Stimulated activated memory B cell treated with anti-CD40 and anti-IgM and Interleukin-4, amounts not matched to agents 10 μg/mL and 1 μg/mL and 100 μg/mL, for 72 hours (primary cell): ENCODE measurements at regions not wholly inside any gene's neighbourhood (a gene's known extent, or its start where the extent isn't known, plus 50 kb on each side); places are given as distances from the start of the nearest gene placed in this dataset.

Experiments used
- ATAC-seq: fragments of 150-1000 bp; cut with Tn5 transposase; 2 replicates; pipeline ENCODE4 v1.10.0; 2021
- H3K27ac Mint-ChIP-seq: one replicate; pipeline ENCODE4 v1.8.0; 2022; ENCODE audit warnings: mild to moderate bottlenecking, mixed read lengths
- H3K27me3 Mint-ChIP-seq: one replicate; pipeline ENCODE4 v1.8.0; 2022; ENCODE audit warnings: mixed read lengths
- H3K36me3 Mint-ChIP-seq: one replicate; pipeline ENCODE4 v1.8.0; 2022; ENCODE audit warnings: mixed read lengths
- H3K4me1 Mint-ChIP-seq: one replicate; pipeline ENCODE4 v1.8.0; 2022; ENCODE audit warnings: mixed read lengths
- H3K4me3 Mint-ChIP-seq: one replicate; pipeline ENCODE4 v1.8.0; 2022; ENCODE audit warnings: mild to moderate bottlenecking, moderate library complexity, mixed read lengths
- H3K9me3 Mint-ChIP-seq: one replicate; pipeline ENCODE4 v1.8.0; 2022; ENCODE audit warnings: mixed read lengths

GRCh38 chr4:127138586-127138985 lies 494.2 kb upstream of the INTU start:
- no peak for ATAC-seq
- no peak overlapping the region for H3K4me3 Mint-ChIP-seq
- peaks cover 3% of the 10 kb centered on the region for H3K9me3 Mint-ChIP-seq
- no peaks in the 10 kb centered on the region for H3K36me3 Mint-ChIP-seq
- no peaks in the 10 kb centered on the region for H3K27me3 Mint-ChIP-seq
- no peaks in the 10 kb centered on the region for H3K4me1 Mint-ChIP-seq
- no peak overlapping the region for H3K27ac Mint-ChIP-seq

- Mint-ChIP-seq H3K4me1 (no peaks in the 10 kb centered on the region), H3K4me3 (no peak overlapping the region), H3K27me3 (no peaks in the 10 kb centered on the region), H3K27ac (no peak overlapping the region), H3K9me3 (peaks cover 3% of the 10 kb centered on the region), H3K36me3 (no peaks in the 10 kb centered on the region)
- ATAC-seq, result no peak
Observed at GRCh38 chr4:127139788-127140286, 492.9 kb upstream of the INTU start.

- Mint-ChIP-seq H3K27ac (no peak overlapping the region), H3K27me3 (no peaks in the 10 kb centered on the region), H3K4me1 (no peaks in the 10 kb centered on the region), H3K4me3 (no peak overlapping the region), H3K36me3 (no peaks in the 10 kb centered on the region), H3K9me3 (peaks cover 3% of the 10 kb centered on the region)
- no peak for ATAC-seq
Observed at GRCh38 chr4:127140306-127140705, 492.5 kb upstream of the INTU start.

- H3K4me1 Mint-ChIP-seq, result no peaks in the 10 kb centered on the region
- H3K9me3 Mint-ChIP-seq, result no peaks in the 10 kb centered on the region
- H3K27me3 Mint-ChIP-seq, result no peaks in the 10 kb centered on the region
- ATAC-seq, result no peak
- no peak overlapping the region for H3K27ac Mint-ChIP-seq
- no peak overlapping the region for H3K4me3 Mint-ChIP-seq
- H3K36me3 Mint-ChIP-seq, result no peaks in the 10 kb centered on the region
Observed at GRCh38 chr4:127141856-127142255, 490.9 kb upstream of the INTU start.

- Mint-ChIP-seq H3K4me3 (no peak overlapping the region), H3K27ac (no peak overlapping the region), H3K27me3 (no peaks in the 10 kb centered on the region), H3K4me1 (no peaks in the 10 kb centered on the region), H3K9me3 (peaks cover under 1% of the 10 kb centered on the region), H3K36me3 (no peaks in the 10 kb centered on the region)
- no peak for ATAC-seq
Observed at GRCh38 chr4:127143460-127144195, 489.1 kb upstream of the INTU start.

- H3K36me3 Mint-ChIP-seq, result no peaks in the 10 kb centered on the region
Observed at GRCh38 chr4:127145006-127145540, 487.7 kb upstream of the INTU start.

GRCh38 chr4:127148165-127148564 lies 484.6 kb upstream of the INTU start:
- Mint-ChIP-seq H3K9me3 (peaks cover 5% of the 10 kb centered on the region), H3K4me1 (no peaks in the 10 kb centered on the region), H3K27me3 (no peaks in the 10 kb centered on the region), H3K36me3 (no peaks in the 10 kb centered on the region), H3K27ac (no peak overlapping the region), H3K4me3 (no peak overlapping the region)
- ATAC-seq, result no peak

More at GRCh38 chr4:127145006-127145540, 487.7 kb upstream of the INTU start:
- H3K27me3 Mint-ChIP-seq, result no peaks in the 10 kb centered on the region
- no peak overlapping the region for H3K4me3 Mint-ChIP-seq
- ATAC-seq, result no peak
- H3K4me1 Mint-ChIP-seq, result no peaks in the 10 kb centered on the region
- peaks cover 5% of the 10 kb centered on the region for H3K9me3 Mint-ChIP-seq
- no peak overlapping the region for H3K27ac Mint-ChIP-seq

GRCh38 chr4:127149086-127149485 lies 483.7 kb upstream of the INTU start:
- Mint-ChIP-seq H3K36me3 (no peaks in the 10 kb centered on the region), H3K4me1 (no peaks in the 10 kb centered on the region), H3K9me3 (peaks cover 5% of the 10 kb centered on the region), H3K4me3 (no peak overlapping the region), H3K27me3 (no peaks in the 10 kb centered on the region), H3K27ac (no peak overlapping the region)
- no peak for ATAC-seq

- Mint-ChIP-seq H3K27me3 (no peaks in the 10 kb centered on the region), H3K4me3 (no peak overlapping the region), H3K36me3 (no peaks in the 10 kb centered on the region), H3K9me3 (peaks cover 5% of the 10 kb centered on the region), H3K27ac (no peak overlapping the region), H3K4me1 (no peaks in the 10 kb centered on the region)
- ATAC-seq, result no peak
Observed at GRCh38 chr4:127151941-127152340, 480.8 kb upstream of the INTU start.

- Mint-ChIP-seq H3K36me3 (no peaks in the 10 kb centered on the region), H3K4me3 (no peak overlapping the region), H3K4me1 (no peaks in the 10 kb centered on the region), H3K27ac (no peak overlapping the region), H3K9me3 (no peaks in the 10 kb centered on the region), H3K27me3 (no peaks in the 10 kb centered on the region)
- ATAC-seq, result no peak
Observed at GRCh38 chr4:127155116-127155515, 477.6 kb upstream of the INTU start.

GRCh38 chr4:127155555-127155954 lies 477.2 kb upstream of the INTU start:
- H3K4me3 Mint-ChIP-seq, result no peak overlapping the region
- no peaks in the 10 kb centered on the region for H3K27me3 Mint-ChIP-seq
- H3K36me3 Mint-ChIP-seq, result no peaks in the 10 kb centered on the region
- no peak overlapping the region for H3K27ac Mint-ChIP-seq
- no peaks in the 10 kb centered on the region for H3K9me3 Mint-ChIP-seq
- no peaks in the 10 kb centered on the region for H3K4me1 Mint-ChIP-seq
- no peak for ATAC-seq

- Mint-ChIP-seq H3K4me3 (no peak overlapping the region), H3K27ac (no peak overlapping the region), H3K27me3 (no peaks in the 10 kb centered on the region), H3K9me3 (peaks cover 4% of the 10 kb centered on the region), H3K4me1 (no peaks in the 10 kb centered on the region), H3K36me3 (no peaks in the 10 kb centered on the region)
- ATAC-seq, result no peak
Observed at GRCh38 chr4:127162741-127163140, 470.0 kb upstream of the INTU start.

GRCh38 chr4:127165971-127166370 lies 466.8 kb upstream of the INTU start:
- Mint-ChIP-seq H3K27ac (no peak overlapping the region), H3K4me1 (no peaks in the 10 kb centered on the region), H3K27me3 (no peaks in the 10 kb centered on the region), H3K36me3 (no peaks in the 10 kb centered on the region), H3K9me3 (peaks cover 4% of the 10 kb centered on the region), H3K4me3 (no peak overlapping the region)
- no peak for ATAC-seq

- no peaks in the 10 kb centered on the region for H3K36me3 Mint-ChIP-seq
- no peak overlapping the region for H3K27ac Mint-ChIP-seq
- ATAC-seq, result no peak
- H3K4me1 Mint-ChIP-seq, result no peaks in the 10 kb centered on the region
- no peaks in the 10 kb centered on the region for H3K9me3 Mint-ChIP-seq
- H3K4me3 Mint-ChIP-seq, result no peak overlapping the region
- no peaks in the 10 kb centered on the region for H3K27me3 Mint-ChIP-seq
Observed at GRCh38 chr4:127174201-127174600, 458.6 kb upstream of the INTU start.

GRCh38 chr4:127174616-127175015 lies 458.1 kb upstream of the INTU start:
- H3K27me3 Mint-ChIP-seq, result no peaks in the 10 kb centered on the region
- no peak overlapping the region for H3K27ac Mint-ChIP-seq
- no peak for ATAC-seq
- H3K4me1 Mint-ChIP-seq, result no peaks in the 10 kb centered on the region
- H3K36me3 Mint-ChIP-seq, result no peaks in the 10 kb centered on the region
- no peak overlapping the region for H3K4me3 Mint-ChIP-seq
- no peaks in the 10 kb centered on the region for H3K9me3 Mint-ChIP-seq
